Activated T-helper 2 cell treated with anti-CD3 and anti-CD28 coated beads, Interferon-gamma antibody, Interleukin-2, Interleukin-4, amounts not matched to agents 10 μg/mL and 5 μg/mL and 100 μg/mL, durations not matched to agents 14 hours and 24 hours and 36 hours (primary cell): ENCODE measurements at regions not wholly inside any gene's neighbourhood (a gene's known extent, or its start where the extent isn't known, plus 50 kb on each side); places are given as distances from the start of the nearest gene placed in this dataset.

Experiments
- DNase-seq: peaks from one replicate; pipeline ENCODE4 v3.0.0; 2021; ENCODE audit warnings: low spot score
- H3K27ac Mint-ChIP-seq: one replicate; pipeline ENCODE4 v1.8.0; 2021; ENCODE audit warnings: mixed read lengths
- H3K27me3 Mint-ChIP-seq: one replicate; pipeline ENCODE4 v1.8.0; 2021; ENCODE audit warnings: low read depth, mixed read lengths
- H3K36me3 Mint-ChIP-seq: one replicate; pipeline ENCODE4 v1.8.0; 2021; ENCODE audit warnings: low read depth, mixed read lengths
- H3K4me1 Mint-ChIP-seq: one replicate; pipeline ENCODE4 v1.8.0; 2021; ENCODE audit warnings: low read depth, mixed read lengths
- H3K4me3 Mint-ChIP-seq: one replicate; pipeline ENCODE4 v1.8.0; 2021; ENCODE audit warnings: low read depth, mild to moderate bottlenecking, moderate library complexity, mixed read lengths
- H3K9me3 Mint-ChIP-seq: one replicate; pipeline ENCODE4 v1.8.0; 2021; ENCODE audit warnings: mixed read lengths
- intact Hi-C: fragments of 100-400 bp; cut with micrococcal nuclease; formaldehyde crosslinking; loops from one replicate; pipeline ENCODE4 v1.15.1; 2023

GRCh38 chr10:120313715-120314114 is 143.3 kb upstream of the PLPP4 start:
- no peaks in the 10 kb centered on the region for H3K4me1 Mint-ChIP-seq
- no peaks in the 10 kb centered on the region for H3K27me3 Mint-ChIP-seq
- H3K9me3 Mint-ChIP-seq = no peaks in the 10 kb centered on the region
- intact Hi-C loops = no loop called here
- no peak overlapping the region for H3K4me3 Mint-ChIP-seq
- DNase-seq = no peak
- no peaks in the 10 kb centered on the region for H3K36me3 Mint-ChIP-seq
- no peak overlapping the region for H3K27ac Mint-ChIP-seq

GRCh38 chr10:120314442-120314841 is 142.6 kb upstream of the PLPP4 start:
- Mint-ChIP-seq H3K27ac (no peak overlapping the region), H3K4me1 (no peaks in the 10 kb centered on the region), H3K36me3 (no peaks in the 10 kb centered on the region), H3K27me3 (no peaks in the 10 kb centered on the region), H3K9me3 (no peaks in the 10 kb centered on the region), H3K4me3 (no peak overlapping the region)
- intact Hi-C loops = no loop called here
- DNase-seq = no peak

GRCh38 chr10:120318862-120319261 is 138.2 kb upstream of the PLPP4 start:
- Mint-ChIP-seq H3K27ac (no peak overlapping the region), H3K4me1 (no peaks in the 10 kb centered on the region), H3K36me3 (no peaks in the 10 kb centered on the region), H3K4me3 (no peak overlapping the region), H3K27me3 (peaks cover 7% of the 10 kb centered on the region), H3K9me3 (no peaks in the 10 kb centered on the region)
- intact Hi-C loops = no loop called here
- DNase-seq = no peak

- intact Hi-C loops = no loop called here
- Mint-ChIP-seq H3K9me3 (no peaks in the 10 kb centered on the region), H3K4me1 (no peaks in the 10 kb centered on the region), H3K27ac (no peak overlapping the region), H3K4me3 (no peak overlapping the region), H3K27me3 (peaks cover 5% of the 10 kb centered on the region), H3K36me3 (no peaks in the 10 kb centered on the region)
- DNase-seq = no peak
Measured at GRCh38 chr10:120327675-120328074, 129.4 kb upstream of the PLPP4 start.

- H3K4me1 Mint-ChIP-seq = no peaks in the 10 kb centered on the region
- intact Hi-C loops = no loop called here
- DNase-seq = no peak
- H3K27ac Mint-ChIP-seq = no peak overlapping the region
- H3K4me3 Mint-ChIP-seq = no peak overlapping the region
- H3K9me3 Mint-ChIP-seq = no peaks in the 10 kb centered on the region
- H3K27me3 Mint-ChIP-seq = no peaks in the 10 kb centered on the region
- H3K36me3 Mint-ChIP-seq = no peaks in the 10 kb centered on the region
Measured at GRCh38 chr10:120328647-120329046, 128.4 kb upstream of the PLPP4 start.

GRCh38 chr10:120335553-120335952 is 121.5 kb upstream of the PLPP4 start:
- Mint-ChIP-seq H3K27ac (no peak overlapping the region), H3K36me3 (no peaks in the 10 kb centered on the region), H3K4me1 (no peaks in the 10 kb centered on the region), H3K27me3 (no peaks in the 10 kb centered on the region), H3K4me3 (no peak overlapping the region), H3K9me3 (no peaks in the 10 kb centered on the region)
- intact Hi-C loops = loop anchor here (10.0 kb wide), 1 partner anchor 581 kb away; no protein-coding TSS in a partner anchor
- DNase-seq = no peak

GRCh38 chr10:120336306-120336910 is 120.6 kb upstream of the PLPP4 start:
- intact Hi-C loops = loop anchor here (10.0 kb wide), 1 partner anchor 582 kb away; no protein-coding TSS in a partner anchor
- no peak for DNase-seq
- Mint-ChIP-seq H3K36me3 (no peaks in the 10 kb centered on the region), H3K4me3 (no peak overlapping the region), H3K4me1 (no peaks in the 10 kb centered on the region), H3K27me3 (no peaks in the 10 kb centered on the region), H3K9me3 (no peaks in the 10 kb centered on the region), H3K27ac (no peak overlapping the region)

GRCh38 chr10:120336911-120337540 is 120.0 kb upstream of the PLPP4 start:
- no peak overlapping the region for H3K4me3 Mint-ChIP-seq
- DNase-seq = peak; percentile 15
- intact Hi-C loops = loop anchor here (10.0 kb wide), 1 partner anchor 582 kb away; no protein-coding TSS in a partner anchor
- no peak overlapping the region for H3K27ac Mint-ChIP-seq
- H3K27me3 Mint-ChIP-seq = no peaks in the 10 kb centered on the region
- H3K9me3 Mint-ChIP-seq = no peaks in the 10 kb centered on the region
- H3K4me1 Mint-ChIP-seq = no peaks in the 10 kb centered on the region
- no peaks in the 10 kb centered on the region for H3K36me3 Mint-ChIP-seq

- H3K4me1 Mint-ChIP-seq = no peaks in the 10 kb centered on the region
- intact Hi-C loops = no loop called here
- DNase-seq = no peak
- H3K36me3 Mint-ChIP-seq = no peaks in the 10 kb centered on the region
- H3K27me3 Mint-ChIP-seq = peaks cover 2% of the 10 kb centered on the region
- no peak overlapping the region for H3K4me3 Mint-ChIP-seq
- no peaks in the 10 kb centered on the region for H3K9me3 Mint-ChIP-seq
- no peak overlapping the region for H3K27ac Mint-ChIP-seq
Measured at GRCh38 chr10:120342115-120342714, 114.8 kb upstream of the PLPP4 start.

GRCh38 chr10:120345186-120345585 is 111.8 kb upstream of the PLPP4 start:
- Mint-ChIP-seq H3K36me3 (no peaks in the 10 kb centered on the region), H3K4me1 (no peaks in the 10 kb centered on the region), H3K27me3 (peaks cover 2% of the 10 kb centered on the region), H3K27ac (no peak overlapping the region), H3K9me3 (no peaks in the 10 kb centered on the region), H3K4me3 (no peak overlapping the region)
- intact Hi-C loops = no loop called here
- no peak for DNase-seq

GRCh38 chr10:120347644-120348043 is 109.4 kb upstream of the PLPP4 start:
- intact Hi-C loops = no loop called here

GRCh38 chr10:120349069-120349468 is 108.0 kb upstream of the PLPP4 start:
- Mint-ChIP-seq H3K4me1 (no peaks in the 10 kb centered on the region), H3K4me3 (no peak overlapping the region), H3K27me3 (peaks cover 2% of the 10 kb centered on the region), H3K9me3 (no peaks in the 10 kb centered on the region), H3K27ac (no peak overlapping the region), H3K36me3 (no peaks in the 10 kb centered on the region)
- intact Hi-C loops = no loop called here
- DNase-seq = no peak

More at GRCh38 chr10:120347644-120348043, 109.4 kb upstream of the PLPP4 start:
- Mint-ChIP-seq H3K36me3 (no peaks in the 10 kb centered on the region), H3K4me3 (no peak overlapping the region), H3K4me1 (no peaks in the 10 kb centered on the region), H3K9me3 (no peaks in the 10 kb centered on the region), H3K27ac (no peak overlapping the region), H3K27me3 (peaks cover 2% of the 10 kb centered on the region)
- DNase-seq = no peak

- Mint-ChIP-seq H3K9me3 (no peaks in the 10 kb centered on the region), H3K4me1 (no peaks in the 10 kb centered on the region), H3K27me3 (no peaks in the 10 kb centered on the region), H3K4me3 (no peak overlapping the region), H3K27ac (no peak overlapping the region), H3K36me3 (no peaks in the 10 kb centered on the region)
- intact Hi-C loops = no loop called here
- no peak for DNase-seq
Measured at GRCh38 chr10:120355425-120355824, 101.6 kb upstream of the PLPP4 start.
